A549 (cell line): ENCODE measurements at regions not wholly inside any gene's neighbourhood (a gene's known extent, or its start where the extent isn't known, plus 50 kb on each side); places are given as distances from the start of the nearest gene placed in this dataset.

ENCODE experiments used
- ATAC-seq, 2 experiments: fragments of 200-7000 bp in 1 of 2; fragments of >200 bp in 1 of 2; cut with Nextera tagmentation in 1 of 2; cut with Tn5 transposase in 1 of 2; 3 replicates each; pipeline versions ENCODE4 v1.8.0 to v1.9.1; 2018 to 2020; ENCODE audit warnings: mild to moderate bottlenecking in 1 of 2, moderate library complexity in 1 of 2
- CTCF ChIA-PET: fragments of 300-600 bp; sonication (Branson Sonifier 250); formaldehyde crosslinking; extraction: SDS; loops from one replicate; lab custom pipeline; 2021; ENCODE audit warnings: antibody characterized with exemption, inconsistent platforms; lab: Yijun Ruan, JAX
- POLR2A ChIA-PET: fragments of 350-600 bp; formaldehyde crosslinking; extraction: SDS; loops from one replicate; lab custom pipeline; 2021; ENCODE audit warnings: antibody characterized with exemption, inconsistent platforms; lab: Yijun Ruan, JAX
- DNase-seq, 2 experiments: peaks; one replicate each; pipeline versions ENCODE4 v3.0.0 to v3.0.0-alpha.2; 2011 to 2016; ENCODE audit warnings: low read depth in 1 of 2, low spot score in 1 of 2
- FAIRE-seq: peaks from 2 replicates; lab custom pipeline; 2011; peaks lifted over from hg19 to GRCh38; lab: Jason Lieb, UNC
- H3K27ac ChIP-seq, 2 experiments: fragments of >200 bp; sonication (Bioruptor Twin); formaldehyde crosslinking; 3 replicates each; pipeline ENCODE4 v1.5.1; 2016 to 2017
- H3K4me1 ChIP-seq: fragments of >200 bp; sonication (Bioruptor Twin); formaldehyde crosslinking; 3 replicates; pipeline ENCODE4 v1.6.1; 2016
- H3K4me2 ChIP-seq: fragments of >200 bp; sonication (Bioruptor Twin); formaldehyde crosslinking; 3 replicates; pipeline ENCODE4 v1.6.1; 2016
- H3K4me3 ChIP-seq: fragments of >200 bp; sonication (Bioruptor Twin); formaldehyde crosslinking; 3 replicates; pipeline ENCODE4 v1.5.1; 2016
- H3K9me3 ChIP-seq: fragments of >200 bp; sonication (Bioruptor Twin); formaldehyde crosslinking; 3 replicates; pipeline ENCODE4 v1.6.1; 2016
- BCL3 ChIP-seq: fragments of >200 bp; sonication (Bioruptor Twin); formaldehyde crosslinking; IDR thresholded peaks from 3 replicates; pipeline ENCODE4 v1.6.1; 2016
- CBX2 ChIP-seq: fragments of 200-600 bp; sonication (generic); IDR thresholded peaks from 2 replicates; pipeline ENCODE4 v1.6.1; 2016; ENCODE audit warnings: low read depth, mild to moderate bottlenecking, borderline replicate concordance
- EHF ChIP-seq: fragments of 250-450 bp; sonication (Bioruptor Pico); IDR thresholded peaks from 2 replicates; pipeline ENCODE4 v1.5.0; 2020; ENCODE audit warnings: mild to moderate bottlenecking
- EHMT2 ChIP-seq: fragments of 200-600 bp; sonication (generic); IDR thresholded peaks from 2 replicates; pipeline ENCODE4 v1.6.1; 2016; ENCODE audit warnings: antibody characterized with exemption, low read depth, mild to moderate bottlenecking, moderate library complexity
- ELK1 ChIP-seq: fragments of 150-350 bp; IDR thresholded peaks from 2 replicates; pipeline ENCODE4 v1.6.1; 2014; ENCODE audit warnings: low read depth, mild to moderate bottlenecking, low read length
- FOSL2 ChIP-seq, 2 experiments: fragments of 450-650 bp in 1 of 2; fragments of >200 bp in 1 of 2; sonication (Bioruptor Twin) in 1 of 2; formaldehyde crosslinking; IDR thresholded peaks; 2 replicates each; pipeline versions ENCODE4 v1.5.0 to v1.6.1; 2016 to 2020; ENCODE audit warnings: mild to moderate bottlenecking in 1 of 2, moderate library complexity in 1 of 2
- FOXS1 ChIP-seq: fragments of 250-450 bp; sonication (Bioruptor Pico); IDR thresholded peaks from 2 replicates; pipeline ENCODE4 v1.5.0; 2020; ENCODE audit warnings: mild to moderate bottlenecking, moderate library complexity
- GATA3 ChIP-seq: IDR thresholded peaks from 2 replicates; pipeline ENCODE4 v1.6.1; 2012; ENCODE audit warnings: borderline replicate concordance
- HDAC2 ChIP-seq: fragments of 200-600 bp; sonication (generic); IDR thresholded peaks from 2 replicates; pipeline ENCODE4 v1.6.1; 2016
- HEYL ChIP-seq: fragments of 250-450 bp; sonication (Bioruptor Pico); IDR thresholded peaks from 2 replicates; pipeline ENCODE4 v1.8.0; 2021; ENCODE audit warnings: mild to moderate bottlenecking, moderate library complexity
- JUNB ChIP-seq: fragments of >200 bp; sonication (Bioruptor Twin); formaldehyde crosslinking; IDR thresholded peaks from 2 replicates; pipeline ENCODE4 v1.6.1; 2016
- MAX ChIP-seq: IDR thresholded peaks from 2 replicates; pipeline ENCODE4 v1.6.1; 2012
- NFE2L2 ChIP-seq: fragments of 150-350 bp; conservative IDR thresholded peaks from 2 replicates; pipeline ENCODE4 v1.6.1; 2014; ENCODE audit warnings: low read length
- NR3C1 ChIP-seq: fragments of >200 bp; sonication (Bioruptor Twin); formaldehyde crosslinking; IDR thresholded peaks from 3 replicates; pipeline ENCODE4 v1.6.1; 2017
- PBX3 ChIP-seq: IDR thresholded peaks from 2 replicates; pipeline ENCODE4 v1.6.1; 2012
- PHF8 ChIP-seq: fragments of 200-600 bp; sonication (generic); IDR thresholded peaks from 2 replicates; pipeline ENCODE4 v1.6.1; 2016; ENCODE audit warnings: low read depth, mild to moderate bottlenecking, antibody characterized with exemption, moderate library complexity, borderline replicate concordance
- RAD21 ChIP-seq, 2 experiments: fragments of >200 bp in 1 of 2; sonication (Bioruptor Twin) in 1 of 2; formaldehyde crosslinking in 1 of 2; IDR thresholded peaks in 1 of 2; conservative IDR thresholded peaks in 1 of 2; 2 replicates in 1 of 2; 3 replicates in 1 of 2; pipeline ENCODE4 v1.6.1; 2012 to 2018; ENCODE audit warnings: inconsistent platforms in 1 of 2
- RARB ChIP-seq: fragments of 250-450 bp; sonication (Bioruptor Pico); IDR thresholded peaks from 2 replicates; pipeline ENCODE4 v1.8.0; 2021; ENCODE audit warnings: mild to moderate bottlenecking, moderate library complexity
- RCOR1 ChIP-seq: fragments of 150-350 bp; IDR thresholded peaks from 2 replicates; pipeline ENCODE4 v1.6.1; 2014; ENCODE audit warnings: antibody characterized with exemption, low read length, low read depth
- REST ChIP-seq: fragments of 200-600 bp; sonication (generic); IDR thresholded peaks from 2 replicates; pipeline ENCODE4 v1.6.1; 2016; ENCODE audit warnings: antibody characterized with exemption, mild to moderate bottlenecking, moderate library complexity
- RNF2 ChIP-seq: fragments of 200-600 bp; sonication (generic); IDR thresholded peaks from 2 replicates; pipeline ENCODE4 v1.6.1; 2016; ENCODE audit warnings: low read depth, mild to moderate bottlenecking, antibody characterized with exemption, moderate library complexity, borderline replicate concordance
- SMC3 ChIP-seq: fragments of >200 bp; sonication (Bioruptor Twin); formaldehyde crosslinking; IDR thresholded peaks from 3 replicates; pipeline ENCODE4 v1.6.1; 2018; ENCODE audit warnings: inconsistent platforms
- TFCP2L1 ChIP-seq: fragments of 250-450 bp; sonication (Bioruptor Pico); IDR thresholded peaks from 2 replicates; pipeline ENCODE4 v1.5.0; 2021; ENCODE audit warnings: mild to moderate bottlenecking
- USF2 ChIP-seq: fragments of 450-650 bp; IDR thresholded peaks from 2 replicates; pipeline ENCODE4 v1.6.1; 2014; ENCODE audit warnings: antibody characterized with exemption
- ZC3H11A ChIP-seq: fragments of 450-650 bp; IDR thresholded peaks from 2 replicates; pipeline ENCODE4 v1.6.1; 2014; ENCODE audit warnings: antibody characterized with exemption, mild to moderate bottlenecking
- ZFP36 ChIP-seq: fragments of 450-650 bp; IDR thresholded peaks from 2 replicates; pipeline ENCODE4 v1.6.1; 2014; ENCODE audit warnings: borderline replicate concordance; ENCODE audit not compliant: partially characterized antibody
- WGBS: methylation state at CpG from one replicate; pipeline ENCODE4 v1.1.6; 2017; ENCODE audit errors: missing lambda C conversion rate; 5-methylcytosine and 5-hydroxymethylcytosine counted together

- CTCF ChIA-PET: no interaction called here
These were observed 122.4 kb downstream of the NDUFA10 start for GRCh38 chr2:239902749-239903201.

GRCh38 chr2:239898292-239898925 is 126.7 kb downstream of the NDUFA10 start:
- no peak for FAIRE-seq
- CTCF ChIA-PET: interaction anchor here (1.1 kb wide), 1 partner anchor 18 kb away, joined by 3 read pairs; no protein-coding TSS in a partner anchor
- H3K4me1 ChIP-seq: no peaks in the 10 kb centered on the region
- TF ChIP-seq TFCP2L1 (CRISPR knock-in tag): no peak
- no peak for TF ChIP-seq RCOR1
- TF ChIP-seq SMC3: no peak
- no peak for TF ChIP-seq EHMT2
- TF ChIP-seq PBX3: no peak
- no peak for TF ChIP-seq HEYL
- no peak for TF ChIP-seq FOXS1 (CRISPR knock-in tag)
- TF ChIP-seq RNF2: no peak
- no peak for TF ChIP-seq ZFP36
- TF ChIP-seq MAX: no peak
- TF ChIP-seq FOSL2 (IDR thresholded peaks at IDR 0.05): no peak
- TF ChIP-seq FOSL2 (CRISPR knock-in tag; IDR thresholded peaks at IDR 0.05): no peak
- no peak for TF ChIP-seq EHF (CRISPR knock-in tag)
- TF ChIP-seq REST: no peak
- TF ChIP-seq USF2: no peak
- TF ChIP-seq, all 56 proteins: peak for 0
- H3K4me3 ChIP-seq: no peak overlapping the region
- POLR2A ChIA-PET: no interaction called here
- no peaks in the 10 kb centered on the region for H3K9me3 ChIP-seq
- no peak for ATAC-seq
- H3K27ac ChIP-seq: no peak overlapping the region
- 45% methylated on average over 13 of the region's 13 CpGs for WGBS
- no peak for DNase-seq
- H3K4me2 ChIP-seq: no peak overlapping the region

More at GRCh38 chr2:239902749-239903201, 122.4 kb downstream of the NDUFA10 start:
- Histone ChIP-seq H3K4me2 (no peak overlapping the region), H3K9me3 (no peaks in the 10 kb centered on the region), H3K4me3 (no peak overlapping the region), H3K27ac (no peak overlapping the region), H3K4me1 (no peaks in the 10 kb centered on the region)
- no peak for DNase-seq
- FAIRE-seq: no peak
- 47% methylated on average over 11 of the region's 11 CpGs for WGBS
- TF ChIP-seq BCL3: no peak
- no peak for TF ChIP-seq GATA3
- TF ChIP-seq RNF2: no peak
- TF ChIP-seq MAX: no peak
- no peak for TF ChIP-seq NR3C1
- TF ChIP-seq RAD21 (conservative IDR thresholded peaks at IDR 0.05 in 1 of 2, IDR thresholded peaks at IDR 0.05 in 1 of 2): no peak
- no peak for TF ChIP-seq EHMT2
- no peak for TF ChIP-seq NFE2L2
- TF ChIP-seq RARB: no peak
- no peak for TF ChIP-seq FOSL2 (IDR thresholded peaks at IDR 0.05)
- TF ChIP-seq FOSL2 (CRISPR knock-in tag; IDR thresholded peaks at IDR 0.05): no peak
- TF ChIP-seq HDAC2: no peak
- TF ChIP-seq ELK1: no peak
- no peak for TF ChIP-seq JUNB
- no peak for TF ChIP-seq CBX2
- TF ChIP-seq PHF8: no peak
- no peak for TF ChIP-seq ZC3H11A
- TF ChIP-seq, all 56 proteins: peak for 0
- ATAC-seq: no peak
- POLR2A ChIA-PET: no interaction called here
